Glomerular visceral epithelial cell (primary cell): ENCODE measurements at regions not wholly inside any gene's neighbourhood (a gene's known extent, or its start where the extent isn't known, plus 50 kb on each side); places are given as distances from the start of the nearest gene placed in this dataset.

Experiments
- DNase-seq: peaks from one replicate; pipeline ENCODE4 v3.0.0-alpha.2; 2016; ENCODE audit errors: extremely low spot score

- peak; percentile 79 for DNase-seq
Observed at GRCh38 chr7:125668321-125668993, 738.8 kb upstream of the POT1 start.

- DNase-seq, result no peak
Observed at GRCh38 chr7:125664625-125665024, 735.0 kb upstream of the POT1 start.

GRCh38 chr7:125663961-125664360 is 734.3 kb upstream of the POT1 start:
- DNase-seq, result peak; percentile 16

GRCh38 chr7:125661677-125662076 is 732.1 kb upstream of the POT1 start:
- DNase-seq, result no peak

GRCh38 chr7:125661006-125661405 is 731.4 kb upstream of the POT1 start:
- DNase-seq, result no peak

GRCh38 chr7:125654076-125654475 is 724.5 kb upstream of the POT1 start:
- no peak for DNase-seq

GRCh38 chr7:125651823-125652528 is 722.4 kb upstream of the POT1 start:
- no peak for DNase-seq

- DNase-seq, result no peak
Observed at GRCh38 chr7:125648543-125648942, 718.9 kb upstream of the POT1 start.

GRCh38 chr7:125645770-125646169 is 716.1 kb upstream of the POT1 start:
- DNase-seq, result no peak

- DNase-seq, result no peak
Observed at GRCh38 chr7:125644109-125644508, 714.5 kb upstream of the POT1 start.

- no peak for DNase-seq
Observed at GRCh38 chr7:125643302-125643701, 713.7 kb upstream of the POT1 start.

- DNase-seq, result no peak
Observed at GRCh38 chr7:125641884-125642283, 712.3 kb upstream of the POT1 start.

- DNase-seq, result peak; percentile 10
Observed at GRCh38 chr7:125636320-125636962, 706.8 kb upstream of the POT1 start.

- no peak for DNase-seq
Observed at GRCh38 chr7:125618516-125618915, 688.9 kb upstream of the POT1 start.

- DNase-seq, result no peak
Observed at GRCh38 chr7:125611582-125611981, 682.0 kb upstream of the POT1 start.

GRCh38 chr7:125606671-125607070 is 677.0 kb upstream of the POT1 start:
- DNase-seq, result no peak

GRCh38 chr7:125605241-125605640 is 675.6 kb upstream of the POT1 start:
- DNase-seq, result peak; percentile 3

- no peak for DNase-seq
Observed at GRCh38 chr7:125602441-125602840, 672.8 kb upstream of the POT1 start.

- no peak for DNase-seq
Observed at GRCh38 chr7:125599387-125599786, 669.8 kb upstream of the POT1 start.

GRCh38 chr7:125592331-125592730 is 662.7 kb upstream of the POT1 start:
- DNase-seq, result no peak

GRCh38 chr7:125573126-125573525 is 643.5 kb upstream of the POT1 start:
- no peak for DNase-seq

- no peak for DNase-seq
Observed at GRCh38 chr7:125572414-125572813, 642.8 kb upstream of the POT1 start.

- DNase-seq, result no peak
Observed at GRCh38 chr7:125568799-125569198, 639.2 kb upstream of the POT1 start.
